NB4 (cell line): ENCODE measurements at regions not wholly inside any gene's neighbourhood (a gene's known extent, or its start where the extent isn't known, plus 50 kb on each side); places are given as distances from the start of the nearest gene placed in this dataset.

ENCODE experiments used
- CTCF ChIP-seq: IDR thresholded peaks from one replicate; pipeline ENCODE4 v1.5.1; 2012; ENCODE audit warnings: low read depth, low read length
- POLR2A ChIP-seq: IDR thresholded peaks from 2 replicates; pipeline ENCODE4 v1.6.1; 2011; ENCODE audit warnings: mild to moderate bottlenecking; ENCODE audit not compliant: insufficient read length; ENCODE audit errors: extremely low read depth
- TF ChIP-seq, protein P1 (sequence below): IDR thresholded peaks from 2 replicates; pipeline ENCODE4 v1.6.1; 2011; ENCODE audit warnings: low read depth, low read length

- TF ChIP-seq CTCF = no peak
- TF ChIP-seq POLR2A = no peak
- TF ChIP-seq, protein P1, sequence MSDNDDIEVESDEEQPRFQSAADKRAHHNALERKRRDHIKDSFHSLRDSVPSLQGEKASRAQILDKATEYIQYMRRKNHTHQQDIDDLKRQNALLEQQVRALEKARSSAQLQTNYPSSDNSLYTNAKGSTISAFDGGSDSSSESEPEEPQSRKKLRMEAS = no peak
Measured at GRCh38 chr13:65585346-65585745, 1644.8 kb downstream of the PCDH9 start.
